ENCODE measurements at regions not wholly inside any gene's neighbourhood (a gene's known extent, or its start where the extent isn't known, plus 50 kb on each side); places are given as distances from the start of the nearest gene placed in this dataset.

GRCh38 chr2:56962673-56963072, 778.9 kb downstream of the CCDC85A start:
- Mint-ChIP-seq H3K4me1 (peaks cover 3% of the 10 kb centered on the region in 2 experiments; a peak in 3 of 4 replicates), H3K4me3 (no peak overlapping the region), H3K36me3 (ENCODE audit: insufficient read depth in 1 of 3, low read depth in 3 of 3) (no peaks in the 10 kb centered on the region; a peak in 1 of 7 replicates), H3K27me3 (ENCODE audit: low read depth) (peaks cover 2% of the 10 kb centered on the region; the same call in 1 of the 2 replicates), H3K27ac (no peak overlapping the region), H3K9me3 (peaks cover 10 to 15% of the 10 kb centered on the region in 2 experiments)
- Histone ChIP-seq H3T11ph (ENCODE audit: low read length) (no peak overlapping the region), H2AFZ (ENCODE audit: low read length) (no peak overlapping the region), H2BK12ac (ENCODE audit: insufficient read length, low read depth, low read length) (no peak overlapping the region), H3K79me1 (ENCODE audit: insufficient read depth, low read depth, low read length, poor library complexity, severe bottlenecking) (no peaks in the 10 kb centered on the region), H3K4me1 (ENCODE audit: insufficient read depth, low read length) (no peaks in the 10 kb centered on the region), H3K27ac (ENCODE audit: insufficient read length, low read depth, low read length) (no peak overlapping the region), H2BK5ac (ENCODE audit: insufficient read length, low read length) (no peak overlapping the region), H3K27me3 (ENCODE audit: insufficient read depth, low read length) (no peaks in the 10 kb centered on the region), H3K9ac (ENCODE audit: extremely low read depth, insufficient read length, low read length) (no peak overlapping the region), H3K14ac (ENCODE audit: insufficient read depth, low read length) (no peak overlapping the region), H4K8ac (replicated peaks; ENCODE audit: insufficient read length, low read depth, low read length) (no peak overlapping the region), H3K79me2 (ENCODE audit: insufficient read depth, low read length) (no peaks in the 10 kb centered on the region), H3K23me2 (ENCODE audit: insufficient read length, low read depth, low read length, poor library complexity, severe bottlenecking) (no peaks in the 10 kb centered on the region), H3K56ac (ENCODE audit: insufficient read length, low read depth, low read length) (no peak overlapping the region), H3K18ac (ENCODE audit: insufficient read length, low read depth, low read length) (no peak overlapping the region), H2BK120ac (ENCODE audit: low read depth, low read length, poor library complexity, severe bottlenecking) (no peak overlapping the region), H4K20me1 (ENCODE audit: control insufficient read depth, insufficient read depth, insufficient read length) (no peaks in the 10 kb centered on the region), H3K23ac (ENCODE audit: insufficient read length, low read depth, low read length) (no peak overlapping the region), H3K4ac (ENCODE audit: low read depth, low read length) (no peak overlapping the region), H3K9me3 (ENCODE audit: control insufficient read depth, low read depth, low read length) (no peaks in the 10 kb centered on the region), H4K5ac (ENCODE audit: insufficient read length, low read depth, low read length) (no peak overlapping the region), H3K4me2 (ENCODE audit: insufficient read depth, insufficient read length, low read length) (no peak overlapping the region), H2AK5ac (ENCODE audit: insufficient read length, low read length) (no peak overlapping the region), H4K91ac (ENCODE audit: insufficient read length, low read depth, low read length) (no peak overlapping the region), H2BK20ac (ENCODE audit: low read depth, low read length, poor library complexity, severe bottlenecking) (no peak overlapping the region), H2BK15ac (ENCODE audit: low read depth, low read length) (no peak overlapping the region)
- no peak for DNase-seq
- no CpG with 5 or more reads among the region's 1 CpG for WGBS (ENCODE audit: extremely low coverage, insufficient read length, low lambda C conversion rate)
- TF ChIP-seq CTCF (conservative IDR thresholded peaks at IDR 0.05): no peak

Data from H9 (cell line).